ENCODE measurements at regions not wholly inside any gene's neighbourhood (a gene's known extent, or its start where the extent isn't known, plus 50 kb on each side); places are given as distances from the start of the nearest gene placed in this dataset.

DNA sequence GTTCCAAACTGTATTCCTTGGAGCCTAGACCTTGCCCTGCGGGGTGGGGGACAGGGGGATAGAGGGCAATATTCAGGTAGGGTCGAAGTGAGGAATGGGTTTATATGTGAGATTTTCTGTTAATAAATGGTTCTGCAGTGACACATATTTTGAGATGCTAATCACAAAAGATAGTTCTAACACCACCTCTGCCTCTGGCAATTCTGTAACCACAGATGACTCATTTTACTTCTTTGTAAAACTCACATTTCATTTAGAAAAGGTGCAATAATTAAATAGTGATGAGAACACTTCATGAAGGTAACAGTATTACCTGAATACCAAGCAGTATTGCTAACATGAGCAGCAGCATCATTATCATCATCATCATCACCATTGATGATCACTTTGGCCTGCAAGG, 306.6 kb downstream of the SUCLG1 start:
- H3K4me3 Mint-ChIP-seq = no peak overlapping the region
- Histone ChIP-seq H3K27me3 (ENCODE audit: control insufficient read depth in 1 of 2, insufficient read depth in 2 of 2, low read length in 2 of 2) (no peaks in the 10 kb centered on the region), H3K36me3 (ENCODE audit: insufficient read depth, low read length) (no peaks in the 10 kb centered on the region), H3K4me3 (ENCODE audit: low read length) (no peak overlapping the region), H3K4me1 (ENCODE audit: insufficient read depth, low read length) (no peaks in the 10 kb centered on the region), H3K9me3 (ENCODE audit: control insufficient read depth in 1 of 2, insufficient read depth in 1 of 2, low read length in 2 of 2) (no peaks in the 10 kb centered on the region), H3K27ac (ENCODE audit: low read depth in 1 of 2, low read length in 2 of 2) (no peak overlapping the region)
- intact Hi-C loops (cut with DNase I, micrococcal nuclease) = no loop called here
- peaks cover 4% of the 10 kb centered on the region for H3K27me3 Mint-ChIP-seq
- no peak overlapping the region for H3K27ac Mint-ChIP-seq
- H3K36me3 Mint-ChIP-seq (ENCODE audit: low read depth) = no peaks in the 10 kb centered on the region
- H3K9me3 Mint-ChIP-seq = no peaks in the 10 kb centered on the region
- TF ChIP-seq, protein P1, sequence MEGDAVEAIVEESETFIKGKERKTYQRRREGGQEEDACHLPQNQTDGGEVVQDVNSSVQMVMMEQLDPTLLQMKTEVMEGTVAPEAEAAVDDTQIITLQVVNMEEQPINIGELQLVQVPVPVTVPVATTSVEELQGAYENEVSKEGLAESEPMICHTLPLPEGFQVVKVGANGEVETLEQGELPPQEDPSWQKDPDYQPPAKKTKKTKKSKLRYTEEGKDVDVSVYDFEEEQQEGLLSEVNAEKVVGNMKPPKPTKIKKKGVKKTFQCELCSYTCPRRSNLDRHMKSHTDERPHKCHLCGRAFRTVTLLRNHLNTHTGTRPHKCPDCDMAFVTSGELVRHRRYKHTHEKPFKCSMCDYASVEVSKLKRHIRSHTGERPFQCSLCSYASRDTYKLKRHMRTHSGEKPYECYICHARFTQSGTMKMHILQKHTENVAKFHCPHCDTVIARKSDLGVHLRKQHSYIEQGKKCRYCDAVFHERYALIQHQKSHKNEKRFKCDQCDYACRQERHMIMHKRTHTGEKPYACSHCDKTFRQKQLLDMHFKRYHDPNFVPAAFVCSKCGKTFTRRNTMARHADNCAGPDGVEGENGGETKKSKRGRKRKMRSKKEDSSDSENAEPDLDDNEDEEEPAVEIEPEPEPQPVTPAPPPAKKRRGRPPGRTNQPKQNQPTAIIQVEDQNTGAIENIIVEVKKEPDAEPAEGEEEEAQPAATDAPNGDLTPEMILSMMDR (IDR thresholded peaks at IDR 0.05) = no peak
- H3K4me1 Mint-ChIP-seq (ENCODE audit: low read depth) = no peaks in the 10 kb centered on the region
- ChIA-PET POLR2A (no interaction called here), CTCF (no interaction called here)
- DNase-seq (no peak), ATAC-seq (ENCODE audit: poor library complexity) (no peak)

DNA sequence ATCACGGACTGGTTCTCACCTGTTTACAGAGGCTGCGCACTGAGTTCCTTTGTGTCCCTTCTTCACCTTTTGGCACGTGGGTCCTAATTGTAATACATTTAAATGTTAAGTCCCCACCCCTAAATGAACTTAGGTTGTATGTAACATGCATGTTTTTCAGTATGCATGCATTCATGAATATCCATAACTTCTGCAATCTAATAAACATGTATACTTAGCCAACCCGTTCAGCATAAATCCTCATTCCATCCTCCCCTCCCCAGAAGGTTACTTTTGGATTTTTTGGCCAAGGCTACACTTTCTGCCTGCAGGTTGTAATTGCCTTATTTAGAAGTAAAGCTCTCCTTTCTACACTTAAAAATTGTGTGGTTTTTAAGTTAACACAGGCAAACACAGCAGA, 314.7 kb downstream of the SUCLG1 start:
- H3K4me1 Mint-ChIP-seq (ENCODE audit: low read depth) = no peaks in the 10 kb centered on the region
- ChIA-PET CTCF (no interaction called here), POLR2A (no interaction called here)
- Histone ChIP-seq H3K9me3 (ENCODE audit: control insufficient read depth in 1 of 2, insufficient read depth in 1 of 2, low read length in 2 of 2) (no peaks in the 10 kb centered on the region), H3K4me1 (ENCODE audit: insufficient read depth, low read length) (no peaks in the 10 kb centered on the region), H3K27me3 (ENCODE audit: control insufficient read depth in 1 of 2, insufficient read depth in 2 of 2, low read length in 2 of 2) (no peaks in the 10 kb centered on the region), H3K27ac (ENCODE audit: low read depth in 1 of 2, low read length in 2 of 2) (no peak overlapping the region), H3K4me3 (ENCODE audit: low read length) (no peak overlapping the region), H3K36me3 (ENCODE audit: insufficient read depth, low read length) (no peaks in the 10 kb centered on the region)
- no peak overlapping the region for H3K4me3 Mint-ChIP-seq
- no peak for DNase-seq
- TF ChIP-seq, protein P1 (IDR thresholded peaks at IDR 0.05) = no peak
- H3K9me3 Mint-ChIP-seq = no peaks in the 10 kb centered on the region
- no peak overlapping the region for H3K27ac Mint-ChIP-seq
- intact Hi-C loops (cut with DNase I, micrococcal nuclease) = no loop called here
- peaks cover 23% of the 10 kb centered on the region for H3K27me3 Mint-ChIP-seq
- ATAC-seq (ENCODE audit: poor library complexity) = no peak
- H3K36me3 Mint-ChIP-seq (ENCODE audit: low read depth) = no peaks in the 10 kb centered on the region

DNA sequence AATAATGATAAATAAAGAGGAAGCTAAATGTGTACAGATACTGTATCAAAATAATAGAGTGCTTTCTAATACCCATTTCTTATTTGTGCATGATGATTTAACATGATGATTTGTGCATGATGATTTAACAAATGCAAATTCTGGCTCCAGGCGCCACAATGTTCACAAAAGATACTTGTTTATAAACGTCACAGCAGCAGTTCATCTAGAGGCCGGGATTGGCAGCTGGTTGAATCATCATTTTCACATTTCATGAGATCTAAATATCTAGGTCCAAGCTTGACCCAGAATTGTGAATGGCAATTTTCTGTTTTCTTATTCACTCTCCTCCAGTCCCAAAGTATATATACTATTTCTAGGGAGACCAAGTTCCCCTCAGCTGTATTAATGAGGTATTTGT, 322.0 kb downstream of the SUCLG1 start:
- no peaks in the 10 kb centered on the region for H3K9me3 ChIP-seq (ENCODE audit: control insufficient read depth in 1 of 2, insufficient read depth in 1 of 2, low read length in 2 of 2)
- intact Hi-C loops (cut with DNase I, micrococcal nuclease) = no loop called here
- ChIA-PET CTCF (no interaction called here), POLR2A (no interaction called here)
- no peaks in the 10 kb centered on the region for H3K36me3 ChIP-seq (ENCODE audit: insufficient read depth, low read length)
- no peaks in the 10 kb centered on the region for H3K36me3 Mint-ChIP-seq (ENCODE audit: low read depth)
- H3K4me1 Mint-ChIP-seq (ENCODE audit: low read depth) = no peaks in the 10 kb centered on the region
- H3K4me1 ChIP-seq (ENCODE audit: insufficient read depth, low read length) = no peaks in the 10 kb centered on the region
- no peaks in the 10 kb centered on the region for H3K9me3 Mint-ChIP-seq
- H3K27ac Mint-ChIP-seq = no peak overlapping the region
- no peak overlapping the region for H3K27ac ChIP-seq (ENCODE audit: low read depth in 1 of 2, low read length in 2 of 2)
- ATAC-seq (ENCODE audit: poor library complexity) = no peak
- TF ChIP-seq, protein P1 (IDR thresholded peaks at IDR 0.05) = no peak
- H3K4me3 Mint-ChIP-seq = no peak overlapping the region
- H3K27me3 Mint-ChIP-seq = peaks cover 18% of the 10 kb centered on the region
- no peak for DNase-seq
- H3K4me3 ChIP-seq (ENCODE audit: low read length) = no peak overlapping the region
- no peaks in the 10 kb centered on the region for H3K27me3 ChIP-seq (ENCODE audit: control insufficient read depth in 1 of 2, insufficient read depth in 2 of 2, low read length in 2 of 2)
